HG03558 (cell line): ENCODE measurements at regions not wholly inside any gene's neighbourhood (a gene's known extent, or its start where the extent isn't known, plus 50 kb on each side); places are given as distances from the start of the nearest gene placed in this dataset.

Experiments used
- ATAC-seq: cut with Tn5 transposase; IDR thresholded peaks from one replicate; pipeline ENCODE4 v1.9.1; 2021; ENCODE audit warnings: moderate number of reproducible peaks; ENCODE audit not compliant: unreplicated experiment; ENCODE audit errors: extremely low read depth

GRCh38 chr14:98949481-98950135 lies 322.4 kb downstream of the BCL11B start:
- no peak for ATAC-seq

GRCh38 chr14:98950353-98950895 lies 321.6 kb downstream of the BCL11B start:
- no peak for ATAC-seq

- no peak for ATAC-seq
These were observed 321.0 kb downstream of the BCL11B start for GRCh38 chr14:98951031-98951430.

- ATAC-seq: no peak
These were observed 320.4 kb downstream of the BCL11B start for GRCh38 chr14:98951521-98952152.

GRCh38 chr14:98952593-98953350 lies 319.2 kb downstream of the BCL11B start:
- ATAC-seq: no peak

- no peak for ATAC-seq
These were observed 318.2 kb downstream of the BCL11B start for GRCh38 chr14:98953551-98954348.

GRCh38 chr14:98954349-98955000 lies 317.5 kb downstream of the BCL11B start:
- no peak for ATAC-seq

- ATAC-seq: no peak
These were observed 316.8 kb downstream of the BCL11B start for GRCh38 chr14:98955036-98955740.

- no peak for ATAC-seq
These were observed 316.3 kb downstream of the BCL11B start for GRCh38 chr14:98955741-98956070.

- ATAC-seq: no peak
These were observed 315.8 kb downstream of the BCL11B start for GRCh38 chr14:98956181-98956580.

- ATAC-seq: no peak
These were observed 315.3 kb downstream of the BCL11B start for GRCh38 chr14:98956661-98957060.

GRCh38 chr14:98957211-98958047 lies 314.6 kb downstream of the BCL11B start:
- no peak for ATAC-seq

- ATAC-seq: no peak
These were observed 313.9 kb downstream of the BCL11B start for GRCh38 chr14:98958048-98958631.

- ATAC-seq: no peak
These were observed 313.4 kb downstream of the BCL11B start for GRCh38 chr14:98958632-98959031.

GRCh38 chr14:98959410-98959809 lies 312.6 kb downstream of the BCL11B start:
- ATAC-seq: no peak

- ATAC-seq: no peak
These were observed 311.9 kb downstream of the BCL11B start for GRCh38 chr14:98959958-98960616.

GRCh38 chr14:98960617-98961013 lies 311.4 kb downstream of the BCL11B start:
- no peak for ATAC-seq

- no peak for ATAC-seq
These were observed 310.8 kb downstream of the BCL11B start for GRCh38 chr14:98961191-98961590.
